ENCODE measurements at regions not wholly inside any gene's neighbourhood (a gene's known extent, or its start where the extent isn't known, plus 50 kb on each side); places are given as distances from the start of the nearest gene placed in this dataset.

- TF ChIP-seq POLR2A (IDR thresholded peaks at IDR 0.05) (no peak), CTCF (IDR thresholded peaks at IDR 0.05) (no peak), POLR2AphosphoS5 (IDR thresholded peaks at IDR 0.05) (no peak)
These were observed 290.0 kb upstream of the PTCHD4 start for GRCh38 chr6:48401016-48401415.
